ENCODE measurements at regions not wholly inside any gene's neighbourhood (a gene's known extent, or its start where the extent isn't known, plus 50 kb on each side); places are given as distances from the start of the nearest gene placed in this dataset.

GRCh38 chr3:80521081-80521480, 753.3 kb upstream of the ROBO1 start:
- DNase-seq (ENCODE audit: low read depth): no peak
- H3K4me3 ChIP-seq (ENCODE audit: low read depth, low read length): no peak overlapping the region
- no peak for TF ChIP-seq CTCF (IDR thresholded peaks at IDR 0.05; ENCODE audit: insufficient read depth, low read depth, low read length)

GRCh38 chr3:80519436-80519835, 751.6 kb upstream of the ROBO1 start:
- no peak overlapping the region for H3K4me3 ChIP-seq (ENCODE audit: low read depth, low read length)

GRCh38 chr3:80496452-80496851, 728.7 kb upstream of the ROBO1 start:
- DNase-seq (ENCODE audit: low read depth): no peak
- TF ChIP-seq CTCF (IDR thresholded peaks at IDR 0.05; ENCODE audit: insufficient read depth, low read depth, low read length): no peak
- H3K4me3 ChIP-seq (ENCODE audit: low read depth, low read length): no peak overlapping the region

More at GRCh38 chr3:80519436-80519835, 751.6 kb upstream of the ROBO1 start:
- no peak for TF ChIP-seq CTCF (IDR thresholded peaks at IDR 0.05; ENCODE audit: insufficient read depth, low read depth, low read length)
- no peak for DNase-seq (ENCODE audit: low read depth)

- no peak overlapping the region for H3K4me3 ChIP-seq (ENCODE audit: low read depth, low read length)
- no peak for TF ChIP-seq CTCF (IDR thresholded peaks at IDR 0.05; ENCODE audit: insufficient read depth, low read depth, low read length)
- no peak for DNase-seq (ENCODE audit: low read depth)
These were observed 724.4 kb upstream of the ROBO1 start for GRCh38 chr3:80492162-80492561.

GRCh38 chr3:80472961-80473360, 705.2 kb upstream of the ROBO1 start:
- no peak for DNase-seq (ENCODE audit: low read depth)
- H3K4me3 ChIP-seq (ENCODE audit: low read depth, low read length): no peak overlapping the region
- TF ChIP-seq CTCF (IDR thresholded peaks at IDR 0.05; ENCODE audit: insufficient read depth, low read depth, low read length): no peak

- DNase-seq (ENCODE audit: low read depth): no peak
- TF ChIP-seq CTCF (IDR thresholded peaks at IDR 0.05; ENCODE audit: insufficient read depth, low read depth, low read length): no peak
- H3K4me3 ChIP-seq (ENCODE audit: low read depth, low read length): no peak overlapping the region
These were observed 704.7 kb upstream of the ROBO1 start for GRCh38 chr3:80472459-80472858.

- DNase-seq (ENCODE audit: low read depth): no peak
These were observed 702.6 kb upstream of the ROBO1 start for GRCh38 chr3:80470433-80470832.

More at GRCh38 chr3:80470433-80470832, 702.6 kb upstream of the ROBO1 start:
- no peak for TF ChIP-seq CTCF (IDR thresholded peaks at IDR 0.05; ENCODE audit: insufficient read depth, low read depth, low read length)
- H3K4me3 ChIP-seq (ENCODE audit: low read depth, low read length): no peak overlapping the region

Measured in fibroblast of villous mesenchyme (primary cell).